ENCODE measurements at regions not wholly inside any gene's neighbourhood (a gene's known extent, or its start where the extent isn't known, plus 50 kb on each side); places are given as distances from the start of the nearest gene placed in this dataset.
A peak's percentile ranks its signal among the peaks of the same experiment; 100 is the strongest.

- Histone ChIP-seq H3K9ac (ENCODE audit: insufficient read depth, low read depth, low read length) (no peak overlapping the region), H3K27ac (ENCODE audit: extremely low read length, insufficient read depth, low read length) (no peak overlapping the region), H3K27me3 (ENCODE audit: control insufficient read depth in 1 of 2, insufficient read depth in 2 of 2, low read length in 2 of 2) (no peaks in the 10 kb centered on the region; a peak in 1 of 5 replicates), H3K4me3 (replicated peaks in 1 of 3; ENCODE audit: insufficient read depth in 1 of 3, low read depth in 2 of 3, low read length in 3 of 3) (no peak overlapping the region), H2AFZ (ENCODE audit: low read length) (no peak overlapping the region), H3K4me2 (ENCODE audit: low read depth, low read length) (no peak overlapping the region), H3K36me3 (replicated peaks in 1 of 2; ENCODE audit: control insufficient read depth in 1 of 2, insufficient read depth in 2 of 2, low read length in 2 of 2) (no peaks in the 10 kb centered on the region), H3K4me1 (ENCODE audit: insufficient read depth, low read length) (no peaks in the 10 kb centered on the region), H3K79me2 (ENCODE audit: insufficient read depth, low read length) (no peaks in the 10 kb centered on the region), H3K9me3 (ENCODE audit: low read length) (no peaks in the 10 kb centered on the region), H4K20me1 (ENCODE audit: insufficient read depth, low read length) (no peaks in the 10 kb centered on the region)
- ATAC-seq (no peak), DNase-seq (ENCODE audit: low spot score) (no peak), FAIRE-seq (no peak)
- BruUV-seq (replicated peaks) = no TSS peak
- TF ChIP-seq PBX2 (CRISPR knock-in tag; IDR thresholded peaks at IDR 0.05) (no peak), ZNF850 (CRISPR knock-in tag; conservative IDR thresholded peaks at IDR 0.05) (0 out of 2 replicates have a peak, but pooled peaks have one; percentile 62)
- in situ Hi-C loops (cut with HindIII; ENCODE audit: extremely low pct_ligation_motif_present, low pct_unique_long_range_greater_than_20kb) = no loop called here
- ChIA-PET CTCF (ENCODE audit: low intra/inter-chr PET ratio, low total read pairs) (no interaction called here), POLR2A (no interaction called here)
- 0% methylated on average over 2 of the region's 3 CpGs for WGBS (ENCODE audit: low lambda C conversion rate)
- intact Hi-C loops (cut with micrococcal nuclease; ENCODE audit: unreplicated experiment) = no loop called here
Observed at GRCh38 chrX:80312448-80312847, 107.8 kb upstream of the TENT5D start.

- WGBS (ENCODE audit: low lambda C conversion rate) = 6% methylated on average over 1 of the region's 1 CpG
- POLR2A ChIA-PET = no interaction called here
- CTCF ChIA-PET (ENCODE audit: low intra/inter-chr PET ratio, low total read pairs) = no interaction called here
Observed at GRCh38 chrX:80316526-80316925, 103.7 kb upstream of the TENT5D start.

More at GRCh38 chrX:80316526-80316925, 103.7 kb upstream of the TENT5D start:
- Histone ChIP-seq H3K4me1 (ENCODE audit: insufficient read depth, low read length) (no peaks in the 10 kb centered on the region), H4K20me1 (ENCODE audit: insufficient read depth, low read length) (no peaks in the 10 kb centered on the region), H3K4me2 (ENCODE audit: low read depth, low read length) (no peak overlapping the region), H3K9me3 (ENCODE audit: low read length) (no peaks in the 10 kb centered on the region), H3K4me3 (replicated peaks in 1 of 3; ENCODE audit: insufficient read depth in 1 of 3, low read depth in 2 of 3, low read length in 3 of 3) (no peak overlapping the region), H3K27me3 (ENCODE audit: control insufficient read depth in 1 of 2, insufficient read depth in 2 of 2, low read length in 2 of 2) (no peaks in the 10 kb centered on the region), H3K9ac (ENCODE audit: insufficient read depth, low read depth, low read length) (no peak overlapping the region), H2AFZ (ENCODE audit: low read length) (no peak overlapping the region), H3K36me3 (replicated peaks in 1 of 2; ENCODE audit: control insufficient read depth in 1 of 2, insufficient read depth in 2 of 2, low read length in 2 of 2) (no peaks in the 10 kb centered on the region), H3K27ac (ENCODE audit: extremely low read length, insufficient read depth, low read length) (no peak overlapping the region), H3K79me2 (ENCODE audit: insufficient read depth, low read length) (no peaks in the 10 kb centered on the region)
- in situ Hi-C loops (cut with HindIII; ENCODE audit: extremely low pct_ligation_motif_present, low pct_unique_long_range_greater_than_20kb) (no loop called here), intact Hi-C loops (cut with micrococcal nuclease; ENCODE audit: unreplicated experiment) (no loop called here)
- ATAC-seq (no peak), DNase-seq (ENCODE audit: low spot score) (no peak), FAIRE-seq (no peak)
- TF ChIP-seq ZNF781 (CRISPR knock-in tag; IDR thresholded peaks at IDR 0.05; ENCODE audit: borderline replicate concordance, not compliant biosample characterization) (no peak), ZNF850 (CRISPR knock-in tag; conservative IDR thresholded peaks at IDR 0.05) (no peak), ZNF792 (CRISPR knock-in tag; IDR thresholded peaks at IDR 0.05) (no peak), ZFAT (CRISPR knock-in tag; conservative IDR thresholded peaks at IDR 0.05) (no peak), ZMAT3 (CRISPR knock-in tag; conservative IDR thresholded peaks at IDR 0.05) (no peak), TEAD2 (CRISPR knock-in tag; IDR thresholded peaks at IDR 0.05) (no peak)
- no TSS peak for BruUV-seq (replicated peaks)
